Left ventricle myocardium superior (tissue), 1 donor: ENCODE measurements at regions not wholly inside any gene's neighbourhood (a gene's known extent, or its start where the extent isn't known, plus 50 kb on each side); places are given as distances from the start of the nearest gene placed in this dataset.

ENCODE experiments used
- ATAC-seq: fragments of 200-7000 bp; cut with Tn5 transposase; one replicate; pipeline ENCODE4 v1.9.1; 2020; ENCODE audit warnings: mild to moderate bottlenecking, moderate library complexity
- DNase-seq: peaks from one replicate; pipeline ENCODE4 v3.0.0-alpha.2; 2020
- intact Hi-C: fragments of 100-400 bp; cut with micrococcal nuclease; formaldehyde crosslinking; loops from one replicate; pipeline ENCODE4 v1.11.0; 2022
- donor health status: DM: no; HTN: yes; CAD: no; lungs with severe emphysema.

DNA sequence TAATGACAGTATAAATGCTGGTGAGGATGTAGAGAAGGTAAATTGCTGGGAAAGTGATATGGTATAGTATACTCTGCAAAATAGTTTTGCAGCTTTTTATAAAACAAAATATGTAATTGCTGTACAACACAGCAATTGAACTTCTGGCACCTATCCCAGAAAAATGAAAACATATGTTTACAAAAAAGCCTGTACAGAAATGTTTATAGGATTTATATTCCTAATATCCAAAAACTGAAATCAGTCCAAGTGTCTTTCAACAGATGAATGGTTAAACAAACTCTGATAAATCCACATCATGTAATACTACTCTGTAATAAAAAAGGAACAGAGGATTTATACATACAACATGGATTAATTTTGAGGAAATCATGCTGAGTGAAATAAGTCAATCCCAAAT, 198.4 kb upstream of the ACTRT1 start:
- DNase-seq, result no peak
- intact Hi-C loops, result no loop called here
- ATAC-seq, result no peak

DNA sequence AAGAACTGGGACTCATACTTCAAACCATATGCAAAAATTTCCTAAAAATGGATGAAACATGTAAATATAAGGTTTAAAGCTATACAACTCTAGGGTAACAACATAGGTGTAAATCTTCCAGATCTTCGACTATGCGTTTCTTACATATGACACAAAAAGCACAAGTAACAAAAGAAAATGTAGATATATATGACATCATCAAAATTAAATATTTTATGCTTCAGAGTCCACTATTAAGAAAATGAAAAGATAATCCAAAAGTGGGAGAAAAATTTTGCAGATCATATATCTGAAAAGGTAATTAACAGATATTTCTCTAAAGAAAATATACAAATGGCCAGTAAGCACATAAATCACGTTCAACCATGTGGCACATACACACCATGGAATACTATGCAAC, 164.2 kb upstream of the ACTRT1 start:
- no peak for ATAC-seq
- intact Hi-C loops, result no loop called here
- no peak for DNase-seq

- intact Hi-C loops, result no loop called here
- ATAC-seq (no peak), DNase-seq (no peak)
Observed at GRCh38 chrX:128165884-128166408, 113.7 kb upstream of the ACTRT1 start.

- intact Hi-C loops, result no loop called here
- no peak for ATAC-seq
- DNase-seq, result no peak
Observed at GRCh38 chrX:128156204-128156603, 104.0 kb upstream of the ACTRT1 start.

GRCh38 chrX:128142745-128143144, 90.5 kb upstream of the ACTRT1 start:
- no peak for ATAC-seq
- intact Hi-C loops, result no loop called here
- no peak for DNase-seq

GRCh38 chrX:128106630-128107029, 54.4 kb upstream of the ACTRT1 start:
- DNase-seq (no peak), ATAC-seq (no peak)
- intact Hi-C loops, result no loop called here

- intact Hi-C loops, result no loop called here
- DNase-seq (no peak), ATAC-seq (no peak)
Observed at GRCh38 chrX:128105659-128106058, 53.5 kb upstream of the ACTRT1 start.
